GM12892 (cell line): ENCODE measurements at regions not wholly inside any gene's neighbourhood (a gene's known extent, or its start where the extent isn't known, plus 50 kb on each side); places are given as distances from the start of the nearest gene placed in this dataset.

Source experiments
- POLR2A ChIP-seq: IDR thresholded peaks from 2 replicates; pipeline ENCODE4 v1.6.1; 2011; ENCODE audit warnings: low read depth, low read length, control low read depth
- POLR2AphosphoS5 ChIP-seq: IDR thresholded peaks from 2 replicates; pipeline ENCODE4 v1.6.1; 2011; ENCODE audit warnings: low read depth, low read length, control low read depth
- TAF1 ChIP-seq: IDR thresholded peaks from 2 replicates; pipeline ENCODE4 v1.6.1; 2011; ENCODE audit warnings: low read depth, mild to moderate bottlenecking, control low read depth, low read length, borderline replicate concordance

DNA sequence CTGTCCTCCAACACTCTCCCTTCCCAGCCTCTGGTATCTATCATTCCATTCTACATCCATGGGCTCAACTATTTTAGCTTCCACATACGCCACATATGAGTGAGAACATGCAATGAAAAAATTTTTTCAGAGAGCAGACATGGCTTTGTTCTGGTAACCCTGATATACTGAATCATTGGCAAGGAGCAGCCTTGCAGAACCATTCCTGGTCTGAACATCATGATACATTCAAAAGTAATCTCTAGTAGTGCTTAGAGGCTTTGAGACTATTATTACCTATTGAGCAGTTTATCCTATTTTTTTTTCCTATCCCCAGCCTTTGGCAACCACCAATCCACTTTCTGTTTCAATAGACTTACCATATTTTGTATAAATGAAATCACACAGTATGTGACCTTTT, 393.1 kb upstream of the KCNH7 start:
- no peak for TF ChIP-seq POLR2AphosphoS5
- TF ChIP-seq POLR2A, result no peak
- TF ChIP-seq TAF1, result no peak
